CD4-positive, alpha-beta T cell treated with Interleukin-6 for 4 hours (primary cell): ENCODE measurements at regions not wholly inside any gene's neighbourhood (a gene's known extent, or its start where the extent isn't known, plus 50 kb on each side); places are given as distances from the start of the nearest gene placed in this dataset.

Source experiments
- DNase-seq: peaks from one replicate; pipeline ENCODE4 v3.0.0-alpha.2; 2020; ENCODE audit warnings: mixed read lengths

GRCh38 chr14:61129168-61129745 is 148.2 kb downstream of the SLC38A6 start:
- no peak for DNase-seq

GRCh38 chr14:61128382-61129167 is 147.5 kb downstream of the SLC38A6 start:
- no peak for DNase-seq

- no peak for DNase-seq
These were observed 145.8 kb downstream of the SLC38A6 start for GRCh38 chr14:61126603-61127498.

GRCh38 chr14:61125867-61126572 is 145.0 kb downstream of the SLC38A6 start:
- no peak for DNase-seq

GRCh38 chr14:61125041-61125866 is 144.2 kb downstream of the SLC38A6 start:
- DNase-seq, result no peak

- DNase-seq, result no peak
These were observed 141.8 kb downstream of the SLC38A6 start for GRCh38 chr14:61122862-61123261.

- no peak for DNase-seq
These were observed 140.3 kb downstream of the SLC38A6 start for GRCh38 chr14:61121355-61121787.

GRCh38 chr14:61120576-61120975 is 139.5 kb downstream of the SLC38A6 start:
- no peak for DNase-seq

GRCh38 chr14:61119006-61119405 is 138.0 kb downstream of the SLC38A6 start:
- DNase-seq, result no peak

GRCh38 chr14:61116369-61116768 is 135.3 kb downstream of the SLC38A6 start:
- DNase-seq, result no peak

- DNase-seq, result no peak
These were observed 132.6 kb downstream of the SLC38A6 start for GRCh38 chr14:61113561-61114225.

- no peak for DNase-seq
These were observed 131.5 kb downstream of the SLC38A6 start for GRCh38 chr14:61112506-61112905.

GRCh38 chr14:61111731-61112130 is 130.7 kb downstream of the SLC38A6 start:
- no peak for DNase-seq

- DNase-seq, result no peak
These were observed 130.2 kb downstream of the SLC38A6 start for GRCh38 chr14:61111209-61111665.

GRCh38 chr14:61110316-61111082 is 129.5 kb downstream of the SLC38A6 start:
- DNase-seq, result no peak

GRCh38 chr14:61109288-61109687 is 128.2 kb downstream of the SLC38A6 start:
- DNase-seq, result no peak

GRCh38 chr14:61108496-61109141 is 127.6 kb downstream of the SLC38A6 start:
- DNase-seq, result no peak

GRCh38 chr14:61107869-61108493 is 126.9 kb downstream of the SLC38A6 start:
- DNase-seq, result no peak

GRCh38 chr14:61106959-61107641 is 126.1 kb downstream of the SLC38A6 start:
- no peak for DNase-seq
